H9 (cell line): ENCODE measurements at regions not wholly inside any gene's neighbourhood (a gene's known extent, or its start where the extent isn't known, plus 50 kb on each side); places are given as distances from the start of the nearest gene placed in this dataset.

ENCODE experiments used
- DNase-seq: peaks from one replicate; pipeline ENCODE4 v3.0.0-alpha.2; 2017
- H2AFZ ChIP-seq: one replicate; pipeline ENCODE4 v1.6.1; 2013; ENCODE audit warnings: mild to moderate bottlenecking, low read length, control low read depth, moderate library complexity
- H2AK5ac ChIP-seq: 2 replicates; pipeline ENCODE4 v1.6.1; 2013; ENCODE audit warnings: low read length, control low read depth, mixed read lengths; ENCODE audit not compliant: insufficient read length
- H2BK120ac ChIP-seq: one replicate; pipeline ENCODE4 v1.6.1; 2013; ENCODE audit warnings: low read depth, mild to moderate bottlenecking, low read length, control low read depth, inconsistent platforms; ENCODE audit not compliant: poor library complexity, severe bottlenecking
- H2BK12ac ChIP-seq: 2 replicates; pipeline ENCODE4 v1.6.1; 2013; ENCODE audit warnings: low read length, control low read depth, mixed read lengths, low read depth; ENCODE audit not compliant: insufficient read length
- H2BK15ac ChIP-seq: 2 replicates; pipeline ENCODE4 v1.6.1; 2013; ENCODE audit warnings: low read depth, low read length, control low read depth
- H2BK20ac ChIP-seq: one replicate; pipeline ENCODE4 v1.6.1; 2013; ENCODE audit warnings: low read depth, mild to moderate bottlenecking, low read length, control low read depth, inconsistent platforms; ENCODE audit not compliant: poor library complexity, severe bottlenecking
- H2BK5ac ChIP-seq: 2 replicates; pipeline ENCODE4 v1.6.1; 2013; ENCODE audit warnings: low read length, control low read depth, mixed read lengths; ENCODE audit not compliant: insufficient read length
- H3K14ac ChIP-seq: 2 replicates; pipeline ENCODE4 v1.6.1; 2013; ENCODE audit warnings: low read length, control low read depth; ENCODE audit not compliant: insufficient read depth
- H3K18ac ChIP-seq: 2 replicates; pipeline ENCODE4 v1.6.1; 2013; ENCODE audit warnings: low read depth, mild to moderate bottlenecking, mixed read lengths, low read length, control low read depth; ENCODE audit not compliant: insufficient read length
- H3K23ac ChIP-seq: 2 replicates; pipeline ENCODE4 v1.6.1; 2013; ENCODE audit warnings: low read length, control low read depth, mixed read lengths, low read depth; ENCODE audit not compliant: insufficient read length
- H3K23me2 ChIP-seq: 2 replicates; pipeline ENCODE4 v1.6.1; 2013; ENCODE audit warnings: low read depth, mild to moderate bottlenecking, mixed read lengths, low read length, control low read depth; ENCODE audit not compliant: insufficient read length, poor library complexity, severe bottlenecking
- H3K27ac ChIP-seq: 2 replicates; pipeline ENCODE4 v1.5.1; 2013; ENCODE audit warnings: low read length, control low read depth, mixed read lengths, low read depth; ENCODE audit not compliant: insufficient read length
- H3K27me3 ChIP-seq: 2 replicates; pipeline ENCODE4 v1.6.1; 2013; ENCODE audit warnings: low read length, control low read depth, inconsistent platforms; ENCODE audit not compliant: insufficient read depth
- H3K4ac ChIP-seq: 2 replicates; pipeline ENCODE4 v1.6.1; 2013; ENCODE audit warnings: low read depth, mild to moderate bottlenecking, control low read depth, inconsistent platforms, low read length, moderate library complexity
- H3K4me1 ChIP-seq: 2 replicates; pipeline ENCODE4 v1.6.1; 2013; ENCODE audit warnings: low read length, control low read depth, inconsistent platforms; ENCODE audit not compliant: insufficient read depth
- H3K4me2 ChIP-seq: 2 replicates; pipeline ENCODE4 v1.6.1; 2013; ENCODE audit warnings: low read length, control low read depth, mixed read lengths; ENCODE audit not compliant: insufficient read length, insufficient read depth
- H3K56ac ChIP-seq: 2 replicates; pipeline ENCODE4 v1.6.1; 2013; ENCODE audit warnings: low read depth, mild to moderate bottlenecking, mixed read lengths, low read length, control low read depth; ENCODE audit not compliant: insufficient read length
- H3K79me1 ChIP-seq: 2 replicates; pipeline ENCODE4 v1.6.1; 2013; ENCODE audit warnings: low read depth, mild to moderate bottlenecking, moderate library complexity, low read length, control low read depth, inconsistent platforms; ENCODE audit not compliant: insufficient read depth, poor library complexity, severe bottlenecking
- H3K79me2 ChIP-seq: 2 replicates; pipeline ENCODE4 v1.6.1; 2013; ENCODE audit warnings: low read length, control low read depth, inconsistent platforms; ENCODE audit not compliant: insufficient read depth
- H3K9ac ChIP-seq: 2 replicates; pipeline ENCODE4 v1.6.1; 2013; ENCODE audit warnings: low read length, control low read depth, mixed read lengths; ENCODE audit not compliant: insufficient read length; ENCODE audit errors: extremely low read depth
- H3K9me3 ChIP-seq: one replicate; pipeline ENCODE4 v1.6.1; 2013; ENCODE audit warnings: low read depth, low read length, inconsistent platforms; ENCODE audit not compliant: control insufficient read depth
- H3T11ph ChIP-seq: one replicate; pipeline ENCODE4 v1.6.1; 2013; ENCODE audit warnings: mild to moderate bottlenecking, low read length, control low read depth, inconsistent platforms
- H4K20me1 ChIP-seq: one replicate; pipeline ENCODE4 v1.6.1; 2013; ENCODE audit not compliant: control insufficient read depth, insufficient read length, insufficient read depth
- H4K5ac ChIP-seq: 2 replicates; pipeline ENCODE4 v1.6.1; 2013; ENCODE audit warnings: low read depth, mild to moderate bottlenecking, mixed read lengths, low read length, control low read depth; ENCODE audit not compliant: insufficient read length
- H4K8ac ChIP-seq: replicated peaks from 2 replicates; pipeline ENCODE4 v1.6.1; 2013; ENCODE audit warnings: low read length, control low read depth, mixed read lengths, low read depth; ENCODE audit not compliant: insufficient read length
- H4K91ac ChIP-seq: 2 replicates; pipeline ENCODE4 v1.6.1; 2013; ENCODE audit warnings: low read depth, mild to moderate bottlenecking, moderate library complexity, mixed read lengths, low read length, control low read depth; ENCODE audit not compliant: insufficient read length
- H3K27ac Mint-ChIP-seq, 3 experiments: 2 replicates in 2 of 3; 3 replicates in 1 of 3; pipeline ENCODE4 v1.8.0; 2020 to 2021; ENCODE audit warnings: mixed read lengths in 3 of 3, mild to moderate bottlenecking in 1 of 3, moderate library complexity in 1 of 3
- H3K27me3 Mint-ChIP-seq: 2 replicates; pipeline ENCODE4 v1.8.0; 2021; ENCODE audit warnings: low read depth, mild to moderate bottlenecking, moderate library complexity, mixed read lengths
- H3K36me3 Mint-ChIP-seq, 3 experiments: 2 replicates in 2 of 3; 3 replicates in 1 of 3; pipeline ENCODE4 v1.8.0; 2020 to 2021; ENCODE audit warnings: low read depth in 3 of 3, mixed read lengths in 3 of 3; ENCODE audit not compliant: insufficient read depth in 1 of 3
- H3K4me1 Mint-ChIP-seq, 2 experiments: 2 replicates each; pipeline ENCODE4 v1.8.0; 2020; ENCODE audit warnings: mixed read lengths in 2 of 2
- H3K4me3 Mint-ChIP-seq, 2 experiments: 2 replicates in 1 of 2; 3 replicates in 1 of 2; pipeline ENCODE4 v1.8.0; 2020 to 2021; ENCODE audit warnings: mild to moderate bottlenecking in 2 of 2, mixed read lengths in 2 of 2, moderate library complexity in 1 of 2
- H3K9me3 Mint-ChIP-seq, 2 experiments: 2 replicates in 1 of 2; 3 replicates in 1 of 2; pipeline ENCODE4 v1.8.0; 2020; ENCODE audit warnings: mild to moderate bottlenecking in 2 of 2, mixed read lengths in 2 of 2, moderate library complexity in 1 of 2
- CTCF ChIP-seq: fragments of 200-600 bp; sonication (generic); conservative IDR thresholded peaks from 3 replicates; pipeline ENCODE4 v1.8.0; 2021; ENCODE audit warnings: antibody characterized with exemption, mild to moderate bottlenecking
- WGBS: extraction: QIAGEN DNeasy Blood & Tissue Kit; methylation state at CpG from one replicate; pipeline ENCODE4 v1.1.7; 2013; ENCODE audit warnings: missing lambda C conversion rate, low lambda C conversion rate, mixed read lengths; ENCODE audit not compliant: insufficient read length; ENCODE audit errors: extremely low coverage; 5-methylcytosine and 5-hydroxymethylcytosine counted together

DNA sequence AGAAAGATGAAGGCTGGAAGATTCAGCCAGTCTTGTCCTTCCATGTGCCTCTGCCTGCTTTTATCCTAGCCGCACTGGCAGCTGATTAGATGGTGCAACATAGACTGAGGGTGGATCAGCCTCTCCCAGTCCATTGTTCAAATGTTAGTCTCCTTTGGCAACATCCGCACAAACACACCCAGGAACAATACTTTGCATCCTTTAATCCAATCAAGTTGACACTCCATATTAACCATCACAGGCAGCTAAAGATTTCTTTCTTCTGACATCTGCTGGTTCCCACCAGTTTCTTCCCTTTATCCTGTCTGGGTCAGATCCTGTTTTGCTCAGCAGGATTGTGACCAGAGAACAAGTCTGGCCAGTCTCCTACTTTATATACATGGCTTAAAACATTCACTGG is 276.5 kb upstream of the TYRP1 start:
- H2BK15ac ChIP-seq = no peak overlapping the region
- no peaks in the 10 kb centered on the region for H3K4me1 ChIP-seq
- TF ChIP-seq CTCF = no peak
- no peak overlapping the region for H2AK5ac ChIP-seq
- H4K91ac ChIP-seq = no peak overlapping the region
- H3K4ac ChIP-seq = no peak overlapping the region
- no peak overlapping the region for H3T11ph ChIP-seq
- Mint-ChIP-seq H3K4me1 (peaks cover 4% of the 10 kb centered on the region in 2 experiments; a peak in 1 of 4 replicates), H3K9me3 (no peaks in the 10 kb centered on the region), H3K27ac (no peak overlapping the region), H3K36me3 (no peaks in the 10 kb centered on the region), H3K4me3 (no peak overlapping the region), H3K27me3 (no peaks in the 10 kb centered on the region)
- no peaks in the 10 kb centered on the region for H4K20me1 ChIP-seq
- no peaks in the 10 kb centered on the region for H3K9me3 ChIP-seq
- no peak overlapping the region for H3K23ac ChIP-seq
- no peak overlapping the region for H2BK120ac ChIP-seq
- no peak overlapping the region for H4K5ac ChIP-seq
- DNase-seq = no peak
- H3K27ac ChIP-seq = no peak overlapping the region
- H3K27me3 ChIP-seq = no peaks in the 10 kb centered on the region
- WGBS = no CpG with 5 or more reads among the region's 2 CpGs
- H3K4me2 ChIP-seq = no peak overlapping the region
- no peak overlapping the region for H2BK12ac ChIP-seq
- no peaks in the 10 kb centered on the region for H3K23me2 ChIP-seq
- H2BK5ac ChIP-seq = no peak overlapping the region
- H3K79me2 ChIP-seq = no peaks in the 10 kb centered on the region
- H3K79me1 ChIP-seq = no peaks in the 10 kb centered on the region
- H3K18ac ChIP-seq = no peak overlapping the region
- no peak overlapping the region for H2AFZ ChIP-seq
- H2BK20ac ChIP-seq = no peak overlapping the region
- no peak overlapping the region for H3K9ac ChIP-seq
- H3K56ac ChIP-seq = no peak overlapping the region
- H4K8ac ChIP-seq = no peak overlapping the region
- no peak overlapping the region for H3K14ac ChIP-seq
